HL-60 (cell line): ENCODE measurements at regions not wholly inside any gene's neighbourhood (a gene's known extent, or its start where the extent isn't known, plus 50 kb on each side); places are given as distances from the start of the nearest gene placed in this dataset.

Experiments
- CTCF ChIP-seq: IDR thresholded peaks from one replicate; pipeline ENCODE4 v1.5.1; 2011; ENCODE audit warnings: low read length, control low read depth, inconsistent platforms; ENCODE audit not compliant: insufficient read depth
- GABPA ChIP-seq: IDR thresholded peaks from 2 replicates; pipeline ENCODE4 v1.6.1; 2012; ENCODE audit warnings: low read depth
- POLR2AphosphoS5 ChIP-seq: IDR thresholded peaks from 2 replicates; pipeline ENCODE4 v1.6.1; 2012; ENCODE audit warnings: low read depth
- REST ChIP-seq: IDR thresholded peaks from 2 replicates; pipeline ENCODE4 v1.6.1; 2012; ENCODE audit warnings: low read depth; ENCODE audit not compliant: insufficient replicate concordance
- SPI1 ChIP-seq: IDR thresholded peaks from 2 replicates; pipeline ENCODE4 v1.6.1; 2012; ENCODE audit warnings: low read depth, mild to moderate bottlenecking, borderline replicate concordance

GRCh38 chr10:110388687-110389052 lies 84.0 kb upstream of the SMNDC1 start:
- TF ChIP-seq CTCF: no peak
- TF ChIP-seq POLR2AphosphoS5: no peak
- no peak for TF ChIP-seq REST
- no peak for TF ChIP-seq GABPA
- TF ChIP-seq SPI1: no peak
